GM19397 (cell line): ENCODE measurements at regions not wholly inside any gene's neighbourhood (a gene's known extent, or its start where the extent isn't known, plus 50 kb on each side); places are given as distances from the start of the nearest gene placed in this dataset.
"Not testable (repeated sequence)": the region's sequence is repeated elsewhere in the genome, so short reads cannot be mapped to it uniquely, and the experiment has no call there.

ENCODE experiments used
- ATAC-seq: cut with Tn5 transposase; IDR thresholded peaks from one replicate; pipeline ENCODE4 v1.9.1; 2021; ENCODE audit warnings: mild to moderate bottlenecking, moderate library complexity; ENCODE audit not compliant: unreplicated experiment

DNA sequence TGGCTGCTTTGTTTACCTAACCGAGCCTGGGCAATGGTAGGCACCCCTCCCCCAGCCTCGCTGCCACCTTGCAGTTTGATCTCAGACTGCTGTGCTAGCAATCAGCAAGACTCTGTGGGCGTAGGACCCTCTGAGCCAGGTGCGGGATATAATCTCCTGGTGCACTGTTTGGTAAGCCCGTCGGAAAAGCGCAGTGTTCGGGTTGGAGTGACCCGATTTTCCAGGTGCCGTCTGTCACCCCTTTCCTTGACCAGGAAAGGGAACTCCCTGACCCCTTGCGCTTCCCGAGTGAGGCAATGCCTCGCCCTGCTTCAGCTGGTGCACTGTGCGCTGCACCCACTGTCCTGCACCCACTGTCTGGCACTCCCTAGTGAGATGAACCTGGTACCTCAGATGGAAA is 482.2 kb upstream of the SMC2 start:
- ATAC-seq = not testable (repeated sequence)

- no peak for ATAC-seq
Observed at GRCh38 chr9:103615994-103616393, 478.1 kb upstream of the SMC2 start.

- ATAC-seq = no peak
Observed at GRCh38 chr9:103617046-103617445, 477.1 kb upstream of the SMC2 start.

DNA sequence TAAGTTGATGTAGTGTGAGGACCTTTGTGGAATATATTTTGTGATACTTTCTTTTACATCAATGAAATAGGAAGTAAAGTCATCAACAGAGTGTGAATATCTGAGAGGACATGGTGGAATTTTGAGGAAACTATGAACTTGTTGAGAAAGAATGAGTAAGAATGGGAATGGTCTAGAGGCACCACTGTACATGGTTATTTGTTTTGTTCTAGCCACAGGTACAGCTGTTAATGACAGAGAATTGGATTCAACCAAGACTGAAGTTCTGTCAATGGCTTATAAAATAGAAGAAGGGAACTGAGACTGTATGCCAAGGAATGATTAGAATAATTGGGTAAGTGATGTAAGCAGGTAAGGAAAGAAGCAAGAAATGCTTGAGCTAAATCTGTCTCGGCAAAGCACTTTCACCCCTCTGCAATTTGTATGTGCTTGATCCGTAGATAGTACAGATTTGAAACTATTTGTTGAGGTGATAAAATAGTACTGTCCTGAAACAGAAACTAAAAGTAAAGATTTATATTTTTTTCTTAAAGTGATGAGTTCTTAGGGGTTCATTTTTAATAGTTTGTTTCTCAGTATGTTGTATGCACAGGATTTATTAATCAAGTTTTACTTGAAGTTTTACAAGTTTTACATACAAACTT is 468.8 kb upstream of the SMC2 start:
- no peak for ATAC-seq

- ATAC-seq = no peak
Observed at GRCh38 chr9:103627731-103628130, 466.4 kb upstream of the SMC2 start.

- no peak for ATAC-seq
Observed at GRCh38 chr9:103649086-103649485, 445.0 kb upstream of the SMC2 start.

DNA sequence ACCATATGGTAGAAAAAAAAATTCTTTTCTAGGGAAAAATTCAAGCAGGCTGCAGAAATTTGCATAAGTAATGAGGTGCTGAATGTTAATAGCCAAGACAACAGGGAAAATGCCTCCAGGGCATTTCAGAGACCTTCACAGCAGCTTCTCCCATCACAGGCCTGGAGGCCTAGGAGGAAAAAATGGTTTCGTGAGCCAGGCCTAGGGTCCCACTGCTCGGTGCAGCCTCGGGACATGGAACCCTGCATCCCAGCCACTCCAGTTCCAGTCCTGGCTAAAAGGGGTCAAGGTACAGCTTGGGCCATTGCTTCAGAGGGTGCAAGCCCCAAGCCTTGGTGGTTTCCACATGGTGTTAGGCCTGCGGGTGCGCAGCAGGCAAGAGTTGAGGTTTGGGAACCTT is 436.0 kb upstream of the SMC2 start:
- ATAC-seq = no peak

- ATAC-seq = no peak
Observed at GRCh38 chr9:103660830-103661229, 433.3 kb upstream of the SMC2 start.

- no peak for ATAC-seq
Observed at GRCh38 chr9:103661663-103662062, 432.4 kb upstream of the SMC2 start.

DNA sequence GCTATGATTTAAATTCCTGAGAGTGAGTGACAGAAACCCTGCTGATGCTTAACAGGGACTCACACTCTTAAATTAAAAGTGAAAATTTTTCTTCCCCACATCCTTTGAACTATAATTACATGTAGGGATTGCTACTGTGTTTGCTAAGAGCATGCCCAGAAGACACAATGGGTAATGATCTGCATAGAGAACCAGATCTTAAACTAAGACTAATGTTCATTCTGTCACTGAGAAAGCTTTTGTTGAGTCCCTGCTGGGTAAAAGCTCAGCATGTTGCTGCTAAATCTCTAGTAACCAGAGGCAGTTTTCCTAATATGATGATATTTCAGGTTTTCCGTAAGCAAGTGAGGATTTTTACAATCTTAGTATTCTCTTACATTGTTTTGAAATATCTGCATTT is 424.8 kb upstream of the SMC2 start:
- ATAC-seq = no peak

DNA sequence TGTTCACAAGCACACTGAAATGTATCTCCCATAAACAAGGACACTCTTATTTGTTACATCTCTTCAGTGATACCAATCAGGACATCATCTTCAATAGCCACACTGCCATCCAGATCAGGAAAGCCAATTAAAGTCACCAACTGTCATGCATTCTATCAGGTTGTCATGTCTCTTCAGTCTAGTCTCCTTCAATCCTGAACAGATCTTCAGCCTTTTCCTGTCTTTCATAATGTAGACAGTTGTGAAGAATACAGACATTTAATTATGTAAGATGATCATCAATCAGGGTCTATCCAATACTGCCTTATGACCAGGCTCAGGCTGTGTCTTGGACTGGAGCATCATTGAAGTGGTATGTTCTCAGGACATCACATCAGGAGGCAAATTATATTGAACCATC is 419.8 kb upstream of the SMC2 start:
- ATAC-seq = no peak

DNA sequence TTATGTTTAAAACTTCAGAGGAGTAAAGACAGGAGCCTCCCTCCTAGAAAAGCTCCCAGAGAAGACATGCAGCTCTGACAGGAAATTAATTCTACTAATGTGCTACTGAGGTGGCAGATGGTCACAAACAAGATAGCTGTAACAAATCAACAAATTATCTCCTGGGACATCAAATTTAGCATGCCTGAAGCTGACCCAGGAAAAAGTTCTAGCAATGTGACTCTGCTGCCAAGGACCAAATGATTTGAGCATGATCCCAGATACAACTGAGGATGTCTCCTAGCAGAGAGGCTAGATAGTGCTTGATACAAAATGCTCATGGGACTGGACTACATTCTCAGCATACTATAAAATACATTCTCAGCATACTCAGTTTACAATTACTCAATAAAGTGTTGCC is 413.5 kb upstream of the SMC2 start:
- ATAC-seq = no peak

- no peak for ATAC-seq
Observed at GRCh38 chr9:103681435-103681834, 412.7 kb upstream of the SMC2 start.

- ATAC-seq = no peak
Observed at GRCh38 chr9:103700195-103700962, 393.7 kb upstream of the SMC2 start.

DNA sequence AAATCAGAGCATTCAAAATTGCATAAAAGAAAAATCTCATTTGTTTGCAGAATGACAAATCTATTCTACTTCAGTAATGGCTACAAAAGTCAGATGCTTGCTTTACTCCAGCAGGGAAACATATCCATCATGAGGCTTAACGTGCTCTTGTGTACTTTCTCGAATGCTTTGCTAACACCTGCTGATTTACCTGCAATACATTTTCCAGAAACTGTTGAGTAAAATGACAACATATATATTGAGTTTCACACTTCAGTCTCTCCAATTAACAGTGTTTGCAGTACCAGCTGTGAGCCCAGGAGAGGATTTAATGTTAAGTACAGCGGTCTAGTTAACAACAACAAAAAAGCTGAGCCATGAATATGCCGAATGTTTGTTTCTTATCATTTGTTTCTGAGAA is 391.5 kb upstream of the SMC2 start:
- no peak for ATAC-seq

GRCh38 chr9:103707181-103707580 is 386.9 kb upstream of the SMC2 start:
- no peak for ATAC-seq

GRCh38 chr9:103709366-103709765 is 384.7 kb upstream of the SMC2 start:
- no peak for ATAC-seq

- no peak for ATAC-seq
Observed at GRCh38 chr9:103713631-103714030, 380.5 kb upstream of the SMC2 start.

GRCh38 chr9:103714992-103715391 is 379.1 kb upstream of the SMC2 start:
- no peak for ATAC-seq

DNA sequence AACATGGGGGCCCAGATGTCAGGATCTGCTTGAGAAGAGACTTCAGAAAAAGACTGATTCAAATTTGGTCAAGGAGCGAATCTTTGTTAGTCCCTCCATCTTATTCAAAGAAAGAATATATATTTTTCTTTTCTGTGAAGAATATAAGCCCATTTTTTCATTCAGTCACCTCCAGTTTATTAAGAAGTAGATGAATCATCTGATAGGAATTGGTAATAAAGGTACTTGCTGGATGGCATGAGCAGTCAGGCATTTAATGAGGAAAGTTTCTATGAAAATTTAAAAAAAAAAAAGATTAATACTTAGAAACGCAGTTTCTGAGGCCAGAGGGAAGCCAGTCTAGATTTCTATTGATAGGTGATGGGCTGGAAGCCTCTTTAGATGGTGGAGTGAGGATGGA is 373.1 kb upstream of the SMC2 start:
- no peak for ATAC-seq

GRCh38 chr9:103730866-103731265 is 363.2 kb upstream of the SMC2 start:
- ATAC-seq = no peak

DNA sequence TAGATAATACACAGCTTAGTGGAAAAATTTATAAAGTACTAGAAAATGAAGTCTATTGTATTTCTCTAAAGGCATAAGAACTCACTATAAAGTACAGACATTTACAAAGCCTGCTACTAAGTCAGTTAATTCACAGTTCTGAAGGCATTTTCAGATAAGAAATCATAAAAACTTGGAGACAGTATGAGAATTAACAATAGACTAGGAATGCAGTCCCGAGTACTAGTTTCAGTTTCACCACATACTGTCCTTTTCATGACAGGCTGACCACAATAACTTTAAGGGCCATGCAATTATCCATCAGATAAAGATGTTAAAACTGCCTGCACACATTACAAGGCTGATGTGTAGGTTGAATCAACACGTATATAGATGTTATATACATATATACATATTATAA is 362.6 kb upstream of the SMC2 start:
- no peak for ATAC-seq

DNA sequence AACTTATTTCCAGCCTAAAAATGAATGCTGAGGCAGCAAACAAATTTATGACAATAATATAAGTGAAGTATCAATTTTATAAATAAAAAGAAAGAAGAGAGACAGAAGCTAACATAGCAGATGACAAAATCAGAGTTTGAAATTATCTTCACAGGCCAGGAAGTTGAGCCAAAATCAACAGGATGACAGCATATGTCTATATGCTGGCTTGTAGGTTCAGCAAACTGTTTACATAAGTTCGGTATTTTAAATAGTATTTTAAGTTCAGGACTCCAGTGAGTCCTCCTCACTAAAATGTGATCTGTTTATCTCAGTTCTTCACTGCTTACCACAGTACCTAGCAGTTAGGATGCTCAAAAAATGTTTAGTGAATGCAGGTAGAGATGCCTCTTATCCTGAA is 359.6 kb upstream of the SMC2 start:
- ATAC-seq = no peak
